ENCODE measurements at regions not wholly inside any gene's neighbourhood (a gene's known extent, or its start where the extent isn't known, plus 50 kb on each side); places are given as distances from the start of the nearest gene placed in this dataset.

DNA sequence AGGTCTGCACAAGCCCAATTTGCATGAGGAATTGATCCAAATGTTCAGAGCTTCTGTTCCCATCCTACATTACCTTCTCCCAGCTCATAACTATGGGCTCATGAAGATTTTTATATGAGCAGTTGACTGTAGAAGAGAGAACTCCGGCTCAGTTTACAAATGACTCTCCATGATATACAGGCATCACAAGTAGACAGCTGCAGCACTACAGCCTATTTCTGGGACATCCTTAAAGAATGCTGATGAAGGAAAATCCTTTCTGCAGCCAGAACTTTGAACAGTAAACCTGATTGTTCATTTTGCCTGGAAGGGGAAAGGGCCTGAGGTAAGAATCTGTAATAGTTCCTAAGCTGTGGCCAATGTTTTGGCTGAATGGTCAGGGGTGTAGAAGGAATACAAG, 174.1 kb upstream of the CXCL13 start (continued):
- TF ChIP-seq NKRF (conservative IDR thresholded peaks at IDR 0.05), result no peak
- TF ChIP-seq NFXL1 (IDR thresholded peaks at IDR 0.05; ENCODE audit: borderline replicate concordance), result no peak

GRCh38 chr4:77432717-77433417, 172.8 kb upstream of the CXCL13 start:
- Histone ChIP-seq H3K79me2 (ENCODE audit: control insufficient read depth, insufficient read depth, low read length) (no peaks in the 10 kb centered on the region), H3K4me3 (no peak overlapping the region), H3K27me3 (replicated peaks in 1 of 2; ENCODE audit: control insufficient read depth in 2 of 2, insufficient read depth in 2 of 2, low read length in 1 of 2) (no peaks in the 10 kb centered on the region), H3K4me1 (ENCODE audit: control insufficient read depth, insufficient read depth, low read length) (no peaks in the 10 kb centered on the region), H3K27ac (ENCODE audit: control insufficient read depth, insufficient read depth) (no peak overlapping the region), H3K4me2 (ENCODE audit: control insufficient read depth, insufficient read depth) (0 out of 2 replicates have a peak overlapping the region, but pooled peaks have one; percentile 32), H3K36me3 (ENCODE audit: control insufficient read depth in 2 of 2, insufficient read depth in 2 of 2, low read length in 1 of 2) (no peaks in the 10 kb centered on the region), H3K9ac (ENCODE audit: control insufficient read depth, insufficient read depth, low read length) (no peak overlapping the region), H3K9me3 (replicated peaks; ENCODE audit: control insufficient read depth, insufficient read depth, low read length) (no peaks in the 10 kb centered on the region), H2AFZ (ENCODE audit: control insufficient read depth, low read depth, low read length) (peak overlapping the region; percentile 29; the same call in 1 of the 2 replicates), H4K20me1 (ENCODE audit: control insufficient read depth, insufficient read depth) (no peaks in the 10 kb centered on the region)
- in situ Hi-C loops (cut with MboI) (no loop called here), intact Hi-C loops (cut with micrococcal nuclease; ENCODE audit: unreplicated experiment) (loop anchor here (1.0 to 2.0 kb wide), 2 partner anchors 48 to 66 kb away; no protein-coding TSS in a partner anchor)
- ChIA-PET CTCF (interaction anchor here (0.6 to 3.6 kb wide), 16 partner anchors 9 to 333 kb away, joined by 3 to 21 read pairs (median 3); no protein-coding TSS in a partner anchor), POLR2A (no interaction called here), SMC1A (ENCODE audit: uncharacterized antibody, unreplicated experiment) (interaction anchor here (0.6 to 4.4 kb wide), 5 partner anchors 12 to 168 kb away, joined by 3 to 21 read pairs (median 3); no protein-coding TSS in a partner anchor), RAD21 (ENCODE audit: unreplicated experiment) (no interaction called here)
- FAIRE-seq (no peak), ATAC-seq (peak; percentile 57), DNase-seq (ENCODE audit: low read depth, low spot score) (no peak)
- BruUV-seq (replicated peaks), result no TSS peak
- WGBS (ENCODE audit: insufficient coverage, insufficient replicate concordance, low lambda C conversion rate, missing lambda C conversion rate), result 54% methylated on average over 3 of the region's 3 CpGs
- TF ChIP-seq, protein P1, sequence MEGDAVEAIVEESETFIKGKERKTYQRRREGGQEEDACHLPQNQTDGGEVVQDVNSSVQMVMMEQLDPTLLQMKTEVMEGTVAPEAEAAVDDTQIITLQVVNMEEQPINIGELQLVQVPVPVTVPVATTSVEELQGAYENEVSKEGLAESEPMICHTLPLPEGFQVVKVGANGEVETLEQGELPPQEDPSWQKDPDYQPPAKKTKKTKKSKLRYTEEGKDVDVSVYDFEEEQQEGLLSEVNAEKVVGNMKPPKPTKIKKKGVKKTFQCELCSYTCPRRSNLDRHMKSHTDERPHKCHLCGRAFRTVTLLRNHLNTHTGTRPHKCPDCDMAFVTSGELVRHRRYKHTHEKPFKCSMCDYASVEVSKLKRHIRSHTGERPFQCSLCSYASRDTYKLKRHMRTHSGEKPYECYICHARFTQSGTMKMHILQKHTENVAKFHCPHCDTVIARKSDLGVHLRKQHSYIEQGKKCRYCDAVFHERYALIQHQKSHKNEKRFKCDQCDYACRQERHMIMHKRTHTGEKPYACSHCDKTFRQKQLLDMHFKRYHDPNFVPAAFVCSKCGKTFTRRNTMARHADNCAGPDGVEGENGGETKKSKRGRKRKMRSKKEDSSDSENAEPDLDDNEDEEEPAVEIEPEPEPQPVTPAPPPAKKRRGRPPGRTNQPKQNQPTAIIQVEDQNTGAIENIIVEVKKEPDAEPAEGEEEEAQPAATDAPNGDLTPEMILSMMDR (IDR thresholded peaks at IDR 0.05 in 2 of 3, conservative IDR thresholded peaks at IDR 0.05 in 1 of 3; ENCODE audit: control insufficient read depth in 2 of 3, extremely low read depth in 1 of 3, insufficient read depth in 1 of 3, low read depth in 3 of 3, low read length in 3 of 3), result peak in 1 of 3 experiments; percentile 10; a peak in 1 of 6 replicates
- no peak for TF ChIP-seq HDGF (IDR thresholded peaks at IDR 0.05)
- TF ChIP-seq ZSCAN29 (IDR thresholded peaks at IDR 0.05), result no peak
- TF ChIP-seq MLLT1 (IDR thresholded peaks at IDR 0.05), result no peak

Measured in GM12878 (cell line).